ENCODE measurements at regions not wholly inside any gene's neighbourhood (a gene's known extent, or its start where the extent isn't known, plus 50 kb on each side); places are given as distances from the start of the nearest gene placed in this dataset.

DNA sequence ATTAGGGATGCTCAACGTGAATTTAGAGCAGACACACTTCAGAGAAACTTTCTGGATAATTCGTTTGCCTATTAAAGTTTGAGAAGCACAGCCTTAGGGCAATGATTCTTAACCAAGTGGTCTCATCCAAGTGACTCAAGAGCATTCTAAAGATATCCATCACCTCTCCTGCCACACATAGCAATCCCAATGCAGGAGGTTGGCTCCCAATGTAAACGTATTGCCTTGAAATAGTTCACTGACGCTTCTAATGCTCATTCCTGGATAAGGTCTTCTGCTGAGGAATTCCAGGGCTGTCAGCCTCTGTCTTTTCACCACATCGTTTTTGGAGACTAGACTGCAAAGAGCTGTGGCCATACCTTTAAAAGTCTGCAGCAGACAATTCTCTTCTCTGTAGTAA is 279.8 kb upstream of the DACH1 start:
- Mint-ChIP-seq H3K27me3 (ENCODE audit: low read depth) (no peaks in the 10 kb centered on the region), H3K4me3 (no peak overlapping the region), H3K9me3 (no peaks in the 10 kb centered on the region), H3K27ac (no peak overlapping the region), H3K4me1 (ENCODE audit: low read depth) (no peaks in the 10 kb centered on the region), H3K36me3 (ENCODE audit: low read depth) (no peaks in the 10 kb centered on the region)
- DNase-seq (ENCODE audit: low spot score), result no peak

DNA sequence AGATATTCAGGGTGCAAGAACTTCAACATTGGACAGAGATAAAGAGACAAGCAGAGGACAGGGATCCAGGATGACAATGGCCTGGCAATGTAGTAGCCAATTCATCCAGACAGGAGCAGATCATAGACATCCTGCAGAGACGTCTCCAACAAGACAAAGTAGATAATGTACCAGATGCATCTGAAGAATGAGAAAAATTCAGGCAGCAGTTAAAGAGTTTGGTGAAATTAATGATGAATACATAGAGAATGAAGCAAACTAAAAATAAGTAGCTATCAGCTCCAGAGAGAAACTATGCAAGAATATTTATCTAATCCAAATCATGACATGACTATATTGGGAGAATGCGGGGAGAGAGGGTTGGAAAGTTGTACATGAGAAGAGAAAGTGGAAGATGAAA is 278.4 kb upstream of the DACH1 start:
- no peak overlapping the region for H3K4me3 Mint-ChIP-seq
- H3K4me1 Mint-ChIP-seq (ENCODE audit: low read depth), result no peaks in the 10 kb centered on the region
- no peak for DNase-seq (ENCODE audit: low spot score)
- no peaks in the 10 kb centered on the region for H3K36me3 Mint-ChIP-seq (ENCODE audit: low read depth)
- H3K27ac Mint-ChIP-seq, result no peak overlapping the region
- no peaks in the 10 kb centered on the region for H3K27me3 Mint-ChIP-seq (ENCODE audit: low read depth)
- H3K9me3 Mint-ChIP-seq, result no peaks in the 10 kb centered on the region

DNA sequence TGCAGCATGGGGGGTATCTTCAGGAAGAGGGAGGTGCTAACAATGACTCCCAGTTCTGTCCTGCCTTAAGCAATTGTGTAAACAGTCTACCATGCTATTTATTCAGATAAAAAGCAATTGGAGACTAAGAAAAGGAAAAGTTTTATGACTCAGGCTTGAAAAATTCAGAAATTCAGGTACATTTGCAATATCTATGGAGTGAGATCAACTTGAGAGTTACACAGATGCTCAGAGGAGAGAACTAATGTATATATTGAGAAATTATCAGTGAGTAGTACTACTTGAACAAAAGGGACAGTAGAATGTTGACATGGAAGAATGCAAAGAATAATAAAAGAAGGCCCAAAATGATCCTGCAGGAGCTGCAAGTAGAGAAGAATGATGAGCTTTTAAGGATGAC is 277.6 kb upstream of the DACH1 start:
- Mint-ChIP-seq H3K27me3 (ENCODE audit: low read depth) (no peaks in the 10 kb centered on the region), H3K27ac (no peak overlapping the region), H3K9me3 (no peaks in the 10 kb centered on the region), H3K36me3 (ENCODE audit: low read depth) (no peaks in the 10 kb centered on the region), H3K4me3 (no peak overlapping the region), H3K4me1 (ENCODE audit: low read depth) (no peaks in the 10 kb centered on the region)
- no peak for DNase-seq (ENCODE audit: low spot score)

DNA sequence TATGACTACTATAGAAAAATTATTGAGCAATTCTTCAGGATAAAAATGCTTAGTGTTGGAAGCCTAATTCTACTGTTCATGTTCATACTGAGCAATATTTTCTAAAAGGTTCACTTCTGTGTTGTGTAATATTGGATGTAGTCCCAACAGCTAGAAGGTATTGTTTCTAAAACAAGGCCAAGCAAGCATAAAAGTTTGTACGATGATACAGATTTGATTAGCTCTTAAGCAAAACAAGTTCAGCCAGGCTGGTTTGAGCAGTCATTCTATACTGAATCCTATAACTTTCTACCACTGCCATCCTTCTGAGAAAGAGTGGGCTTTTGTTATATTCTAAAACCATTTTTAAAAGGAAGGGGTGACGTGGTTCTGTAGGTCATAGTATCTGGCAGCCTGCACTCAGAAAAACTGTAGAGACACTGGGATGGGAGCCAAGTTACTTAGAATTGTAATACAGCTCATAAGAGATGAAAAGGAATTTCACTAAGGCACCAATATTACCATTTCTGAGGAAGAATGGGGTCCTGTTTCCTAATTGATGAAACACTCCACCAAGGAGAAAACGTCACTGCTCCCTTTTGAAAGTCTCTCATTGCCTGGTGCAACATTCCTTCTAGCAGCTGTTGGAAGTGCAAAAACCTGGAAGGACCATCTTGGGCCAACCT is 275.0 kb upstream of the DACH1 start:
- Mint-ChIP-seq H3K4me3 (no peak overlapping the region), H3K36me3 (ENCODE audit: low read depth) (no peaks in the 10 kb centered on the region), H3K27ac (no peak overlapping the region), H3K9me3 (no peaks in the 10 kb centered on the region), H3K4me1 (ENCODE audit: low read depth) (no peaks in the 10 kb centered on the region), H3K27me3 (ENCODE audit: low read depth) (no peaks in the 10 kb centered on the region)
- no peak for DNase-seq (ENCODE audit: low spot score)

DNA sequence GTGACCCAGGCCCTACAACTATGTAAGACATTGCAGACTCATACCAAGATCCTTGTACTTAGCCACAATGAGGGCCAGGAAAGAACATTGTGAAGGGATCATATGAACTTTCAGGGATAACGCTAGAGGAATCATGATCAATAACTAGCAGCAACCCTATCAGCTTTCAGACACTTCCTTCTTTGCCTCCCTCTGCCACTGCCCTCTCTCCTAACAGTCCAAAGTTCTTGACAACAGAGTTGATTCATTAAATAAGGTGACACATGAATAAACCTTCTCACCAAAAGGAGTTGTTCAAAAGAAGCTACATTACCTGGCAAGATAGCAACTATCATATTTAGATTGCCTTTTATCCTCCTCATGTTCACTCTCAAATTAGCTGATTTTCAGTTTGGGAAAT is 272.2 kb upstream of the DACH1 start:
- Mint-ChIP-seq H3K4me3 (no peak overlapping the region), H3K4me1 (ENCODE audit: low read depth) (no peaks in the 10 kb centered on the region), H3K27ac (no peak overlapping the region), H3K27me3 (ENCODE audit: low read depth) (no peaks in the 10 kb centered on the region), H3K36me3 (ENCODE audit: low read depth) (no peaks in the 10 kb centered on the region), H3K9me3 (no peaks in the 10 kb centered on the region)
- DNase-seq (ENCODE audit: low spot score), result no peak

GRCh38 chr13:72132075-72132474 is 265.1 kb upstream of the DACH1 start:
- Mint-ChIP-seq H3K9me3 (no peaks in the 10 kb centered on the region), H3K4me1 (ENCODE audit: low read depth) (no peaks in the 10 kb centered on the region), H3K36me3 (ENCODE audit: low read depth) (no peaks in the 10 kb centered on the region), H3K4me3 (no peak overlapping the region), H3K27ac (no peak overlapping the region), H3K27me3 (ENCODE audit: low read depth) (no peaks in the 10 kb centered on the region)
- no peak for DNase-seq (ENCODE audit: low spot score)

- no peak overlapping the region for H3K4me3 Mint-ChIP-seq
- no peaks in the 10 kb centered on the region for H3K27me3 Mint-ChIP-seq (ENCODE audit: low read depth)
- no peak overlapping the region for H3K27ac Mint-ChIP-seq
- H3K9me3 Mint-ChIP-seq, result no peaks in the 10 kb centered on the region
- no peaks in the 10 kb centered on the region for H3K4me1 Mint-ChIP-seq (ENCODE audit: low read depth)
- no peaks in the 10 kb centered on the region for H3K36me3 Mint-ChIP-seq (ENCODE audit: low read depth)
- no peak for DNase-seq (ENCODE audit: low spot score)
These were observed 262.1 kb upstream of the DACH1 start for GRCh38 chr13:72129117-72129516.

DNA sequence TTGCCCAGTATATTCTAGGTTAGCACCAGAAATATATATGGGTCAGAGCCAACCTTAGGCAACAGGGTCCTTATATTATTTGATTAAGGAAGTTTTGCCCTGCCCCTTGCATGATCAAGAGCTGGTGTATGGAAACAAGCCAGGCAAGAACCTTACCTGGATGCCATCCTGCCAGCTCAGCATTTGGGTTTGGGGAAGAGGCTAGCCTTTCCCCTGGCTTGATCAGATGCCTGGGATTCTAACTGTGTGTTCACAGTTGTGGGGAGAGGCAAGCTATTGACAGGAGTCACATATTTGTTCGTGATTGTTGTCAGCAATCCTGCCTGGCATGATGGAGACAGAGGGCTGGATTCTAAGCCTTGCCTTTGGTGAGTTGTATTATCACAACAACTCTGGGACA is 260.0 kb upstream of the DACH1 start:
- no peak for DNase-seq (ENCODE audit: low spot score)
- no peaks in the 10 kb centered on the region for H3K4me1 Mint-ChIP-seq (ENCODE audit: low read depth)
- H3K36me3 Mint-ChIP-seq (ENCODE audit: low read depth), result no peaks in the 10 kb centered on the region
- H3K4me3 Mint-ChIP-seq, result no peak overlapping the region
- H3K27ac Mint-ChIP-seq, result no peak overlapping the region
- no peaks in the 10 kb centered on the region for H3K9me3 Mint-ChIP-seq
- no peaks in the 10 kb centered on the region for H3K27me3 Mint-ChIP-seq (ENCODE audit: low read depth)

DNA sequence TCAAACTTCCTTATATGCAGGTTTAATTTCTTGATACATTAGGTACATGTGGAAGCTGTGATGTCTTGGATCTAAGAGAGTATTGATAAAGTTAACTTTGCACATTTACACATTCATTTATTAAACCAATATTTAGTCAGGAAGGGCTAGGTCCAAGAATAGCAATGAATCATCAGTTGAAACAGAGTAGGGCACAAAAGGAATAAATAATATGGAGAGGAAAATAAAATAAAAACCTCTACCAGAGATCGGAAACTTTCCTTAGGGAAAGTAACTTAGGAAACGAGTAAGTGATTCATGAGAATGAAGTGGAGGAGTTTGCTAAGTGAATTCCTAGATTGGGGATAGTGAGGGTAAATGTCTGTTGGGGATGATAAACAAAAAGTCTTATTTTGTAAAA is 259.4 kb upstream of the DACH1 start:
- H3K4me3 Mint-ChIP-seq, result no peak overlapping the region
- no peak for DNase-seq (ENCODE audit: low spot score)
- no peak overlapping the region for H3K27ac Mint-ChIP-seq
- no peaks in the 10 kb centered on the region for H3K27me3 Mint-ChIP-seq (ENCODE audit: low read depth)
- no peaks in the 10 kb centered on the region for H3K36me3 Mint-ChIP-seq (ENCODE audit: low read depth)
- H3K9me3 Mint-ChIP-seq, result no peaks in the 10 kb centered on the region
- H3K4me1 Mint-ChIP-seq (ENCODE audit: low read depth), result no peaks in the 10 kb centered on the region

- no peaks in the 10 kb centered on the region for H3K27me3 Mint-ChIP-seq (ENCODE audit: low read depth)
- no peaks in the 10 kb centered on the region for H3K9me3 Mint-ChIP-seq
- H3K4me1 Mint-ChIP-seq (ENCODE audit: low read depth), result no peaks in the 10 kb centered on the region
- H3K4me3 Mint-ChIP-seq, result no peak overlapping the region
- no peak overlapping the region for H3K27ac Mint-ChIP-seq
- no peak for DNase-seq (ENCODE audit: low spot score)
- H3K36me3 Mint-ChIP-seq (ENCODE audit: low read depth), result no peaks in the 10 kb centered on the region
These were observed 258.6 kb upstream of the DACH1 start for GRCh38 chr13:72125561-72125960.

GRCh38 chr13:72122661-72123255 is 255.8 kb upstream of the DACH1 start:
- no peaks in the 10 kb centered on the region for H3K27me3 Mint-ChIP-seq (ENCODE audit: low read depth)

GRCh38 chr13:72121466-72121865 is 254.5 kb upstream of the DACH1 start:
- Mint-ChIP-seq H3K4me3 (no peak overlapping the region), H3K4me1 (ENCODE audit: low read depth) (no peaks in the 10 kb centered on the region), H3K27ac (no peak overlapping the region), H3K36me3 (ENCODE audit: low read depth) (no peaks in the 10 kb centered on the region), H3K27me3 (ENCODE audit: low read depth) (no peaks in the 10 kb centered on the region), H3K9me3 (no peaks in the 10 kb centered on the region)
- DNase-seq (ENCODE audit: low spot score), result no peak

More at GRCh38 chr13:72122661-72123255, 255.8 kb upstream of the DACH1 start:
- Mint-ChIP-seq H3K4me1 (ENCODE audit: low read depth) (no peaks in the 10 kb centered on the region), H3K36me3 (ENCODE audit: low read depth) (no peaks in the 10 kb centered on the region), H3K9me3 (no peaks in the 10 kb centered on the region), H3K27ac (no peak overlapping the region), H3K4me3 (no peak overlapping the region)
- DNase-seq (ENCODE audit: low spot score), result no peak

DNA sequence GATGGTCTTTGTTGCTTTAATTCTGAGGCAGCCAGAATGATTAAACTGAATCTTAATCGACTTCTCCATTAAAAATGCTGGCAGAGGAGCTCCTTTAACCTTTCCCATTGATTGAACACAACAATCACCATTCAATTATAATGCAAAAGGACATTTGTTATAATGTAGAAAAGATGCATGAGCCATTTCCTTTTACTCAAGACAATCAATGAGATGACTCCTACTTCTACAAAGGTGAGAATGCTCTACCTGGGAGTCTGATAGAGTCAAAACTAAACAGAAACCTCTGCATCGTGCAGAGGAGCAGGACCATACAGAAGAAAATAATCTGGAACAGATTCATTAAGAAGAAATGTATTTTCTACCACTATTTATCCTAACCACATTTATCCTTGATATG is 253.6 kb upstream of the DACH1 start:
- no peak overlapping the region for H3K4me3 Mint-ChIP-seq
- no peaks in the 10 kb centered on the region for H3K36me3 Mint-ChIP-seq (ENCODE audit: low read depth)
- no peak for DNase-seq (ENCODE audit: low spot score)
- H3K27ac Mint-ChIP-seq, result no peak overlapping the region
- peaks cover 3% of the 10 kb centered on the region for H3K9me3 Mint-ChIP-seq
- H3K27me3 Mint-ChIP-seq (ENCODE audit: low read depth), result no peaks in the 10 kb centered on the region
- H3K4me1 Mint-ChIP-seq (ENCODE audit: low read depth), result no peaks in the 10 kb centered on the region

DNA sequence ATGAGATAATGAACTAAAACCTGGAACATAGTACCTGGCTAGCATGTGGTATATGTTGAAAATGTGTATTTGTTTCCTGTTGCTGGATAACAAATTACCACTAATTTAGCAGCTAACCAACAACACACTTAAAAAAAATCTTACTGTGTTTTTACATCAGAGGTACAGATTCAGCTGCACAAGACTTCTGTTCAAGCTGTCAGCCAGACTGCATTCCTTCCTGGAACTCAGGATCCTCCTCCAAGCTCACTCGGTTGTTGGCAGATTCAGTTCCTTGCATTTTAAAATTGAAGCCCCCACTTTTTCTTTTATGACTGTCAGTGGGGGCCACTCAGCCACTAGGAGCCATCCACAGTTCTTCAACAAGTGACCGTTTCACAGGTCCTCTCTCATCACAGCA is 246.9 kb upstream of the DACH1 start:
- H3K27ac Mint-ChIP-seq, result no peak overlapping the region
- DNase-seq (ENCODE audit: low spot score), result no peak
- H3K36me3 Mint-ChIP-seq (ENCODE audit: low read depth), result no peaks in the 10 kb centered on the region
- no peaks in the 10 kb centered on the region for H3K4me1 Mint-ChIP-seq (ENCODE audit: low read depth)
- peaks cover 4% of the 10 kb centered on the region for H3K9me3 Mint-ChIP-seq
- no peaks in the 10 kb centered on the region for H3K27me3 Mint-ChIP-seq (ENCODE audit: low read depth)
- no peak overlapping the region for H3K4me3 Mint-ChIP-seq

DNA sequence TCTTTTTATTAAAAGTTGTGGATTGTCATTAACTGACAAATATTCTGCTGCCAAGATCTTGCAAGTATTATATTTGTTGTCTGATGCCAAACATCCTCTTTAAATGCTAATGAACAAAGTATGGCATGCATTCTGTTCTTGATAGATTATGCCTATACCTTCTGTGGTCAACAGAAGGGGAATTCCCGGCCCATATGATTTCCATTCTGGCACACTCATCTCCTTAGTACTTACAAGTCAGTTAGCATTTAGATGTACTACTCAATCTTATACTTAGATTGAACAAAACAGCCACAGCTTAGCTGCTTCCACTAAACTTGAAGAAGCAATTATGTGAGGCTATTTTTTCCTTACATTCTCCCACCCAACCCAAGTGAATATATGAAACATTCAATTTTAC is 246.1 kb upstream of the DACH1 start:
- Mint-ChIP-seq H3K4me1 (ENCODE audit: low read depth) (no peaks in the 10 kb centered on the region), H3K9me3 (peaks cover 4% of the 10 kb centered on the region), H3K27me3 (ENCODE audit: low read depth) (no peaks in the 10 kb centered on the region), H3K27ac (no peak overlapping the region), H3K36me3 (ENCODE audit: low read depth) (no peaks in the 10 kb centered on the region), H3K4me3 (no peak overlapping the region)
- no peak for DNase-seq (ENCODE audit: low spot score)
